Smooth muscle cell (in vitro differentiated cells): ENCODE measurements at regions not wholly inside any gene's neighbourhood (a gene's known extent, or its start where the extent isn't known, plus 50 kb on each side); places are given as distances from the start of the nearest gene placed in this dataset.
A peak's percentile ranks its signal among the peaks of the same experiment; 100 is the strongest.

Source experiments
- DNase-seq: peaks from one replicate; lab custom pipeline; 2025; ENCODE audit not compliant: unreplicated experiment; lab: John Stamatoyannopoulos, UW
- H2AFZ ChIP-seq: fragments of 200-600 bp; sonication (generic); 2 replicates; pipeline ENCODE4 v1.6.0; 2016; ENCODE audit warnings: antibody characterized with exemption, low read depth, mild to moderate bottlenecking
- H3F3A ChIP-seq: fragments of 200-600 bp; sonication (generic); 2 replicates; pipeline ENCODE4 v1.6.0; 2017; ENCODE audit warnings: antibody characterized with exemption, low read depth
- H3K27ac ChIP-seq: fragments of 200-600 bp; sonication (generic); 2 replicates; pipeline ENCODE4 v1.5.1; 2016; ENCODE audit warnings: low read depth, mild to moderate bottlenecking
- H3K27me3 ChIP-seq: fragments of 200-600 bp; sonication (generic); 2 replicates; pipeline ENCODE4 v1.6.1; 2016; ENCODE audit warnings: low read depth, mild to moderate bottlenecking
- H3K36me3 ChIP-seq: fragments of 200-600 bp; sonication (generic); 2 replicates; pipeline ENCODE4 v1.5.1; 2016; ENCODE audit warnings: low read depth
- H3K4me1 ChIP-seq: fragments of 200-600 bp; sonication (generic); 2 replicates; pipeline ENCODE4 v1.5.1; 2016; ENCODE audit warnings: low read depth
- H3K4me2 ChIP-seq: fragments of 200-600 bp; sonication (generic); 2 replicates; pipeline ENCODE4 v1.6.0; 2016; ENCODE audit warnings: mild to moderate bottlenecking
- H3K4me3 ChIP-seq: fragments of 200-600 bp; sonication (generic); 2 replicates; pipeline ENCODE4 v1.5.1; 2016; ENCODE audit warnings: mild to moderate bottlenecking
- H3K79me2 ChIP-seq: fragments of 200-600 bp; sonication (generic); 2 replicates; pipeline ENCODE4 v1.6.0; 2016; ENCODE audit warnings: low read depth, mild to moderate bottlenecking
- H3K9ac ChIP-seq: fragments of 200-600 bp; sonication (generic); 2 replicates; pipeline ENCODE4 v1.6.0; 2016; ENCODE audit warnings: low read depth
- H3K9me3 ChIP-seq: fragments of 200-600 bp; sonication (generic); replicated peaks from 2 replicates; pipeline ENCODE4 v1.5.1; 2016; ENCODE audit warnings: low read depth
- H4K20me1 ChIP-seq: fragments of 200-600 bp; sonication (generic); 2 replicates; pipeline ENCODE4 v1.6.0; 2016; ENCODE audit warnings: low read depth
- WGBS: methylation state at CpG from one replicate; pipeline ENCODE4 v1.1.7; 2016; ENCODE audit warnings: low lambda C conversion rate; 5-methylcytosine and 5-hydroxymethylcytosine counted together
- TF ChIP-seq, protein P1 (sequence below): fragments of 200-600 bp; sonication (generic); IDR thresholded peaks from 2 replicates; pipeline ENCODE4 v1.5.1; 2017; ENCODE audit warnings: borderline replicate concordance, mild to moderate bottlenecking, antibody characterized with exemption; ENCODE audit not compliant: insufficient read depth, poor library complexity, severe bottlenecking

DNA sequence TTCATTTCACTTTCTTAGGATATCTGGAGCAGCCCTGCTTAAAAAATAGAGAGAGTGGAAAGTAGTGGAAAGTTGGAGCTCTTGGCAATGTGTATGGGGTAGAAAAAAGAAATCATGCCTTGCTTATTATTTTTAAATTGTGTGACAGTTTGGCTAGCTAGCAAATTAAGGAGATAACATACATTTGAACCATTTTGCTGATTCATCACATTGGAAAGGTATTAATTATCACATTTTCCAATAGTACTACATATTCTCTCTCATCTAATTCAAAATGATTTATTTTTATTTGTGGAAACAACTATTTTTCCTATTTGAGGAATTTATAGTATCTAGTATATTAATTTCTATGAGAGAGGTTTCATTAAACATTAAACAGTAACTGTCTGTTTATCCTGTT, 280.4 kb downstream of the KLHL4 start:
- Histone ChIP-seq H3F3A (no peaks in the 10 kb centered on the region), H3K27ac (no peak overlapping the region), H3K9me3 (no peaks in the 10 kb centered on the region), H3K27me3 (no peaks in the 10 kb centered on the region), H3K4me2 (no peak overlapping the region), H4K20me1 (no peaks in the 10 kb centered on the region), H3K36me3 (no peaks in the 10 kb centered on the region), H3K4me3 (no peak overlapping the region), H3K4me1 (no peaks in the 10 kb centered on the region), H2AFZ (no peak overlapping the region), H3K9ac (no peak overlapping the region), H3K79me2 (no peaks in the 10 kb centered on the region)
- no peak for DNase-seq
- TF ChIP-seq, protein P1, sequence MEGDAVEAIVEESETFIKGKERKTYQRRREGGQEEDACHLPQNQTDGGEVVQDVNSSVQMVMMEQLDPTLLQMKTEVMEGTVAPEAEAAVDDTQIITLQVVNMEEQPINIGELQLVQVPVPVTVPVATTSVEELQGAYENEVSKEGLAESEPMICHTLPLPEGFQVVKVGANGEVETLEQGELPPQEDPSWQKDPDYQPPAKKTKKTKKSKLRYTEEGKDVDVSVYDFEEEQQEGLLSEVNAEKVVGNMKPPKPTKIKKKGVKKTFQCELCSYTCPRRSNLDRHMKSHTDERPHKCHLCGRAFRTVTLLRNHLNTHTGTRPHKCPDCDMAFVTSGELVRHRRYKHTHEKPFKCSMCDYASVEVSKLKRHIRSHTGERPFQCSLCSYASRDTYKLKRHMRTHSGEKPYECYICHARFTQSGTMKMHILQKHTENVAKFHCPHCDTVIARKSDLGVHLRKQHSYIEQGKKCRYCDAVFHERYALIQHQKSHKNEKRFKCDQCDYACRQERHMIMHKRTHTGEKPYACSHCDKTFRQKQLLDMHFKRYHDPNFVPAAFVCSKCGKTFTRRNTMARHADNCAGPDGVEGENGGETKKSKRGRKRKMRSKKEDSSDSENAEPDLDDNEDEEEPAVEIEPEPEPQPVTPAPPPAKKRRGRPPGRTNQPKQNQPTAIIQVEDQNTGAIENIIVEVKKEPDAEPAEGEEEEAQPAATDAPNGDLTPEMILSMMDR, result no peak

DNA sequence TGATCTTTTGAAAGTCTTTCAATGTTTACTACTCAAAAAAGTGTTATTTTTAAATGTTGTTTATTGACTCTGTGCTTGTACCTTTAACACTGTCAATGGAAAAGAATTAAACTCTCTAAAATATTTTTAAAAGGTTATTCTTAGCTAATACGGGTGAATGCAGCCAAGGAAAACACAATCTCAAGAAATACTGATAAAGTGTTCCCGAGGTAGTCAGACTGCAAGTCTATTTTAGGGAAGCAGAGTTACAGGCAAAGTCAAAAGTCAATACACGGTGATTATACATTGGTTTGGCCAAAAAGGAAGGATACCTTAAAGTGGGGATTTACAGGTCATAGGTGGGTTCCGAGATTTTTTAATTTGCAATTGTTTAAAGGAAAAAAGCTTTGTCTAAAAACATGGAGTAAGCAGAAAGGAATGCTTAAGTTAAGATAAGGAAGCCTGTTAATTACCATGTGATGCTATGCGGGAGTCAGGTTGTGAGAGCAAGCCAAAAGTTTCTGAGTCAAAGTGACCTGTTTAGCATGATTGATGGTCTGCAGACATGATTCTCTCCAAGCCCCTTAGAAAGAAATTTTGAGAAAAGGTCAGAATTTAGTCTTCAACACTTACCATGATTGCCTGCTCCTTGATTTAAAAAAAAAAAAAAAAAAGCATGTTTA, 288.4 kb downstream of the KLHL4 start:
- 8% methylated on average over 5 of the region's 5 CpGs for WGBS
- no peaks in the 10 kb centered on the region for H3F3A ChIP-seq
- H3K79me2 ChIP-seq, result no peaks in the 10 kb centered on the region
- no peaks in the 10 kb centered on the region for H3K36me3 ChIP-seq
- no peaks in the 10 kb centered on the region for H3K9me3 ChIP-seq
- peak overlapping the region; percentile 57 for H2AFZ ChIP-seq
- H3K4me1 ChIP-seq, result no peaks in the 10 kb centered on the region
- peak overlapping the region; percentile 21 for H3K27ac ChIP-seq
- no peaks in the 10 kb centered on the region for H3K27me3 ChIP-seq
- no peak for DNase-seq
- TF ChIP-seq, protein P1, result no peak
- H3K9ac ChIP-seq, result no peak overlapping the region
- H4K20me1 ChIP-seq, result no peaks in the 10 kb centered on the region
- no peak overlapping the region for H3K4me3 ChIP-seq
- H3K4me2 ChIP-seq, result peak overlapping the region; percentile 75

DNA sequence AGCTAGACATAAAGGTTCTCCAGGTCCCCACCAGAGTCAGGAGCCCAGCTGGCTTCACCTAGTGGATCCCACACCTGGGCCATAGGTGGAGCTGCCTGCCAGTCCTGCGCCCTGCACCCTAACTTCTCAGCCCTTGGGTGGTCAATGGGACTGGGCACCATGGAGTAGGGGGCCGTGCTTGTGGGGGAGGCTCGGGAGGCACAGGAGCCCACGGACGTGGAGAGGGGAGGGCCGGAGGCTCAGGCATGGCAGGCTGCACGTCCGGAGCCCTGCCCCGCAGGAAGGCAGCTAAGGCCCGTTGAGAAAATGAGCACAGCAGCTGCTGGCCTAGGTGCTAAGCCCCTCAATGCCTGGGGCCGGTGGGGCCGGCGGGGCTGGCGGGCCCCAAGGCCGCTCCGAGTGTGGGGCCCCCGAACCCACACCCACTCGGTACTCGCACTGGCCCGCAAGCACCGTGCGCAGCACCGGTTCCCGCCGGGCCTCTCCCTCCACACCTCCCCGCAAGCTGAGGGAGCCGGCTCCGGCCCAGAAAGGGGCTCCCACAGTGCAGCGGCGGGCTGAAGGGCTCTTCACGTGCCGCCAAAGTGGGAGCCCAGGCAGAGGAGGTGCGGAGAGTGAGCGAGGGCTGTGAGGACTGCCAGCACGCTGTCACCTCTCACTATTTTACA, 291.1 kb downstream of the KLHL4 start:
- no peak overlapping the region for H3K9ac ChIP-seq
- no peak for DNase-seq
- no peaks in the 10 kb centered on the region for H3K4me1 ChIP-seq
- TF ChIP-seq, protein P1, result no peak
- H4K20me1 ChIP-seq, result no peaks in the 10 kb centered on the region
- H2AFZ ChIP-seq, result no peak overlapping the region
- no peaks in the 10 kb centered on the region for H3K27me3 ChIP-seq
- H3K36me3 ChIP-seq, result no peaks in the 10 kb centered on the region
- H3K4me3 ChIP-seq, result no peak overlapping the region
- no peaks in the 10 kb centered on the region for H3K79me2 ChIP-seq
- H3F3A ChIP-seq, result no peaks in the 10 kb centered on the region
- 97% methylated on average over 30 of the region's 35 CpGs for WGBS
- no peak overlapping the region for H3K4me2 ChIP-seq
- no peaks in the 10 kb centered on the region for H3K9me3 ChIP-seq
- no peak overlapping the region for H3K27ac ChIP-seq

DNA sequence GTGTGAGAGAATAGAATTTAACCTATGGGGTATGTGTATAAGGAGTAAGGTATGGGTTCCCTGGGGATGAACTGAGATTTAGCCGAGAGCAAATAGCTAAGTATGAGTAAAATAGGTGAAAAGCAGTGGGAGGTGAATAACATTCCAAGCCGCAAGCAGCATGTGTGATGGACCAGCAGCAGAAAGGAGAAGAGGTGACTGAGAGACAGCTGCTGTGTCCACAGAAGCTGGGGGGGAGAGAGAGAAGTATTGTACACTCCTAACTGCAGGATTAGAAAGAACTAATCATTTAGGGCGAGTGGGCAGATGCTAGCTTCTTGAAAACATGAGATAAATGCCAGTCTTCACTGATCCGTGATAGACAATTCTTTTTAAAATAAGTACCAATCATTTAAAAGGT, 296.0 kb downstream of the KLHL4 start:
- TF ChIP-seq, protein P1, result no peak
- DNase-seq, result no peak
- Histone ChIP-seq H2AFZ (no peak overlapping the region), H4K20me1 (no peaks in the 10 kb centered on the region), H3K4me3 (no peak overlapping the region), H3K36me3 (no peaks in the 10 kb centered on the region), H3K4me2 (no peak overlapping the region), H3F3A (no peaks in the 10 kb centered on the region), H3K27me3 (no peaks in the 10 kb centered on the region), H3K27ac (no peak overlapping the region), H3K79me2 (no peaks in the 10 kb centered on the region), H3K9ac (no peak overlapping the region), H3K9me3 (no peaks in the 10 kb centered on the region), H3K4me1 (no peaks in the 10 kb centered on the region)
- 62% methylated on average over 4 of the region's 4 CpGs for WGBS
